Peyer's patch (tissue), 4 donors: ENCODE measurements at regions not wholly inside any gene's neighbourhood (a gene's known extent, or its start where the extent isn't known, plus 50 kb on each side); places are given as distances from the start of the nearest gene placed in this dataset.

Source experiments
- POLR2A ChIP-seq, 2 donors: fragments of 450-650 bp; IDR thresholded peaks; one replicate each; pipeline ENCODE4 v1.5.1; 2017; ENCODE audit warnings: antibody characterized with exemption in 2 of 2, mild to moderate bottlenecking in 2 of 2, moderate library complexity in 2 of 2
- TF ChIP-seq, protein P1 (sequence below), 6 experiments: fragments of 450-650 bp in 4 of 6; fragments of 200-600 bp in 2 of 6; sonication (generic) in 1 of 6; IDR thresholded peaks; one replicate each; pipeline ENCODE4 v1.5.1; 2017 to 2019; ENCODE audit warnings: antibody characterized with exemption in 6 of 6, mild to moderate bottlenecking in 3 of 6, moderate library complexity in 1 of 6

DNA sequence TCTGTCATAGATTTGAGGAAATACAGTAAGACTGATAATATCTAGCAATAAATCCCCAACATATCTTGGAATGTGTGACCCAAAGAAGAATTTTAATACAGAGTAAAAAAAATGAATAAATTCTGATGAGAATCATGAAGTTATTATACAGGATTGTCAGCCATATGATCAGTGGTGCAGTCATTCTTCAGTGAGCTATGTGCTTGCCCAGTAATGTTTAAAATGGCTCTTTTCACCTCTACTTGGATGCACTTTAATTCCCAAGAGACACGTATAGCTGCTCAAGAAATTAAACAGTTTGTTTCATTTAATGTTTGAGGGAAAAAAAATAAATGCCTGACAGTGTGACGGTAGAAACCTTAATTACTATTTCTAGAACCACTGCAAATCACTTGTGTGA is 215.3 kb upstream of the FAM174A start:
- TF ChIP-seq, protein P1, sequence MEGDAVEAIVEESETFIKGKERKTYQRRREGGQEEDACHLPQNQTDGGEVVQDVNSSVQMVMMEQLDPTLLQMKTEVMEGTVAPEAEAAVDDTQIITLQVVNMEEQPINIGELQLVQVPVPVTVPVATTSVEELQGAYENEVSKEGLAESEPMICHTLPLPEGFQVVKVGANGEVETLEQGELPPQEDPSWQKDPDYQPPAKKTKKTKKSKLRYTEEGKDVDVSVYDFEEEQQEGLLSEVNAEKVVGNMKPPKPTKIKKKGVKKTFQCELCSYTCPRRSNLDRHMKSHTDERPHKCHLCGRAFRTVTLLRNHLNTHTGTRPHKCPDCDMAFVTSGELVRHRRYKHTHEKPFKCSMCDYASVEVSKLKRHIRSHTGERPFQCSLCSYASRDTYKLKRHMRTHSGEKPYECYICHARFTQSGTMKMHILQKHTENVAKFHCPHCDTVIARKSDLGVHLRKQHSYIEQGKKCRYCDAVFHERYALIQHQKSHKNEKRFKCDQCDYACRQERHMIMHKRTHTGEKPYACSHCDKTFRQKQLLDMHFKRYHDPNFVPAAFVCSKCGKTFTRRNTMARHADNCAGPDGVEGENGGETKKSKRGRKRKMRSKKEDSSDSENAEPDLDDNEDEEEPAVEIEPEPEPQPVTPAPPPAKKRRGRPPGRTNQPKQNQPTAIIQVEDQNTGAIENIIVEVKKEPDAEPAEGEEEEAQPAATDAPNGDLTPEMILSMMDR (IDR thresholded peaks at IDR 0.05) = no peak
- TF ChIP-seq POLR2A (IDR thresholded peaks at IDR 0.05) = no peak
